GM23338 (cell line): ENCODE measurements at regions not wholly inside any gene's neighbourhood (a gene's known extent, or its start where the extent isn't known, plus 50 kb on each side); places are given as distances from the start of the nearest gene placed in this dataset.

ENCODE experiments used
- ATAC-seq: fragments of 200-7000 bp; cut with Tn5 transposase; 3 replicates; pipeline ENCODE4 v1.9.1; 2020
- DNase-seq: peaks from one replicate; pipeline ENCODE4 v3.0.0-alpha.2; 2015; ENCODE audit warnings: low spot score
- H2AFZ ChIP-seq: fragments of 200-600 bp; sonication (generic); 2 replicates; pipeline ENCODE4 v1.8.0; 2016; ENCODE audit warnings: antibody characterized with exemption, mild to moderate bottlenecking, moderate library complexity
- H3F3A ChIP-seq: fragments of 200-600 bp; sonication (generic); replicated peaks from 2 replicates; pipeline ENCODE4 v1.8.0; 2017; ENCODE audit warnings: antibody characterized with exemption, mixed run types, low read depth
- H3K27ac ChIP-seq: fragments of 200-600 bp; sonication (generic); 2 replicates; pipeline ENCODE4 v1.6.1; 2016; ENCODE audit warnings: low read depth
- H3K27me3 ChIP-seq: fragments of 200-600 bp; sonication (generic); 2 replicates; pipeline ENCODE4 v1.8.0; 2016; ENCODE audit warnings: mild to moderate bottlenecking, mixed run types, moderate library complexity; ENCODE audit not compliant: insufficient read depth
- H3K36me3 ChIP-seq: fragments of 200-600 bp; sonication (generic); 2 replicates; pipeline ENCODE4 v1.8.0; 2016; ENCODE audit warnings: mild to moderate bottlenecking; ENCODE audit not compliant: insufficient read depth
- H3K4me1 ChIP-seq: fragments of 200-600 bp; sonication (generic); 2 replicates; pipeline ENCODE4 v1.8.0; 2016; ENCODE audit warnings: mild to moderate bottlenecking, moderate library complexity; ENCODE audit not compliant: insufficient read depth
- H3K4me2 ChIP-seq: fragments of 200-600 bp; sonication (generic); 2 replicates; pipeline ENCODE4 v1.7.1; 2017; ENCODE audit warnings: mixed run types
- H3K4me3 ChIP-seq: fragments of 200-600 bp; sonication (generic); 2 replicates; pipeline ENCODE4 v1.6.1; 2016; ENCODE audit warnings: mixed run types
- H3K79me2 ChIP-seq: fragments of 200-600 bp; sonication (generic); replicated peaks from 2 replicates; pipeline ENCODE4 v1.8.0; 2017; ENCODE audit warnings: mild to moderate bottlenecking; ENCODE audit not compliant: insufficient read depth
- H3K9me2 ChIP-seq: fragments of 200-600 bp; sonication (generic); 2 replicates; pipeline ENCODE4 v1.8.0; 2017; ENCODE audit not compliant: insufficient read depth
- H4K20me1 ChIP-seq: fragments of 200-600 bp; sonication (generic); replicated peaks from 2 replicates; pipeline ENCODE4 v1.8.0; 2017; ENCODE audit warnings: mild to moderate bottlenecking; ENCODE audit not compliant: insufficient read depth
- H3K27ac Mint-ChIP-seq: 2 replicates; pipeline ENCODE4 v1.8.0; 2020; ENCODE audit warnings: inconsistent platforms, mild to moderate bottlenecking, moderate library complexity, mixed read lengths
- H3K27me3 Mint-ChIP-seq: 3 replicates; pipeline ENCODE4 v1.8.0; 2022; ENCODE audit warnings: low read depth, mild to moderate bottlenecking, moderate library complexity, mixed read lengths, inconsistent platforms; ENCODE audit not compliant: insufficient read depth, poor library complexity
- H3K36me3 Mint-ChIP-seq: 3 replicates; pipeline ENCODE4 v1.8.0; 2021; ENCODE audit warnings: low read depth, mild to moderate bottlenecking, inconsistent platforms, moderate library complexity, mixed read lengths
- H3K4me1 Mint-ChIP-seq: 3 replicates; pipeline ENCODE4 v1.8.0; 2020; ENCODE audit warnings: mild to moderate bottlenecking, inconsistent platforms, mixed read lengths
- H3K4me3 Mint-ChIP-seq: 3 replicates; pipeline ENCODE4 v1.8.0; 2021; ENCODE audit warnings: moderate library complexity, mild to moderate bottlenecking, inconsistent platforms, mixed read lengths
- H3K9me3 Mint-ChIP-seq: 3 replicates; pipeline ENCODE4 v1.8.0; 2020; ENCODE audit warnings: moderate library complexity, mild to moderate bottlenecking, inconsistent platforms, mixed read lengths
- EZH2phosphoT487 ChIP-seq: fragments of 200-600 bp; sonication (generic); IDR thresholded peaks from one replicate; pipeline ENCODE4 v1.8.1; 2018; ENCODE audit warnings: antibody characterized with exemption; ENCODE audit not compliant: unreplicated experiment
- JUNB ChIP-seq: IDR thresholded peaks from one replicate; pipeline ENCODE4 v1.6.1; 2016; ENCODE audit warnings: antibody characterized with exemption; ENCODE audit not compliant: unreplicated experiment
- NANOG ChIP-seq: IDR thresholded peaks from 2 replicates; pipeline ENCODE4 v1.6.1; 2016; ENCODE audit warnings: antibody characterized with exemption, borderline replicate concordance
- STAT1 ChIP-seq: IDR thresholded peaks from one replicate; pipeline ENCODE4 v1.6.1; 2016; ENCODE audit warnings: antibody characterized with exemption; ENCODE audit not compliant: unreplicated experiment
- ZNF331 ChIP-seq: fragments of 250-450 bp; sonication (Bioruptor Pico); IDR thresholded peaks from 2 replicates; pipeline ENCODE4 v1.5.0; 2020; ENCODE audit warnings: low read depth, mild to moderate bottlenecking, moderate library complexity
- TF ChIP-seq, protein P1 (sequence below): fragments of 250-450 bp; sonication (Bioruptor Pico); IDR thresholded peaks from 2 replicates; pipeline ENCODE4 v1.5.0; 2020; ENCODE audit warnings: mild to moderate bottlenecking, moderate library complexity
- TF ChIP-seq, protein P2 (sequence below): IDR thresholded peaks from one replicate; pipeline ENCODE4 v1.6.1; 2018; ENCODE audit warnings: antibody characterized with exemption; ENCODE audit not compliant: unreplicated experiment
- TF ChIP-seq, protein P3 (sequence below): IDR thresholded peaks from 2 replicates; pipeline ENCODE4 v1.6.1; 2016; ENCODE audit warnings: antibody characterized with exemption
- TF ChIP-seq, protein P4 (sequence below), 2 experiments: fragments of 200-600 bp in 1 of 2; sonication (generic) in 1 of 2; conservative IDR thresholded peaks; 2 replicates each; pipeline versions ENCODE4 v1.5.1 to v1.6.1; 2016 to 2017; ENCODE audit warnings: antibody characterized with exemption in 2 of 2, low read depth in 2 of 2, mild to moderate bottlenecking in 2 of 2, moderate library complexity in 1 of 2

DNA sequence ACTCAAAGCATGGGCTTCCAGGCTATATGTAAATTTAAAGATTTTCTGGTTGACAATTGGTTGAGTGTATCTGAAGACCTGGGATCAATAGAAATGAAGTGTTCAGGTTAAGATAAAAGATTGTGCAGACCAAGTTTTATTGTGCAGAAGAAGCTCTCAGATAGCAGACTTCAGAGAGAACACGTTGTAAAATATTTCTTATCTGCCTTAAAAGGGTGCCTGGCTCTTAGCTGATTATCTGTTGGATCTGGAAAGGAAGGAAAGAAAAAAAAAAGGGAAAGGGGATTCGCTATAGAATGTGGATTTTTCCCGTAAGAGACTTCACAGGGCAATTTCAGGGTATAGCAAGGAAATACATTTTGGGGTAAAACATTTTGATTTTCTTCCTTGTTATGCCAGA is 523.2 kb downstream of the EDEM1 start (continued):
- TF ChIP-seq, protein P1, sequence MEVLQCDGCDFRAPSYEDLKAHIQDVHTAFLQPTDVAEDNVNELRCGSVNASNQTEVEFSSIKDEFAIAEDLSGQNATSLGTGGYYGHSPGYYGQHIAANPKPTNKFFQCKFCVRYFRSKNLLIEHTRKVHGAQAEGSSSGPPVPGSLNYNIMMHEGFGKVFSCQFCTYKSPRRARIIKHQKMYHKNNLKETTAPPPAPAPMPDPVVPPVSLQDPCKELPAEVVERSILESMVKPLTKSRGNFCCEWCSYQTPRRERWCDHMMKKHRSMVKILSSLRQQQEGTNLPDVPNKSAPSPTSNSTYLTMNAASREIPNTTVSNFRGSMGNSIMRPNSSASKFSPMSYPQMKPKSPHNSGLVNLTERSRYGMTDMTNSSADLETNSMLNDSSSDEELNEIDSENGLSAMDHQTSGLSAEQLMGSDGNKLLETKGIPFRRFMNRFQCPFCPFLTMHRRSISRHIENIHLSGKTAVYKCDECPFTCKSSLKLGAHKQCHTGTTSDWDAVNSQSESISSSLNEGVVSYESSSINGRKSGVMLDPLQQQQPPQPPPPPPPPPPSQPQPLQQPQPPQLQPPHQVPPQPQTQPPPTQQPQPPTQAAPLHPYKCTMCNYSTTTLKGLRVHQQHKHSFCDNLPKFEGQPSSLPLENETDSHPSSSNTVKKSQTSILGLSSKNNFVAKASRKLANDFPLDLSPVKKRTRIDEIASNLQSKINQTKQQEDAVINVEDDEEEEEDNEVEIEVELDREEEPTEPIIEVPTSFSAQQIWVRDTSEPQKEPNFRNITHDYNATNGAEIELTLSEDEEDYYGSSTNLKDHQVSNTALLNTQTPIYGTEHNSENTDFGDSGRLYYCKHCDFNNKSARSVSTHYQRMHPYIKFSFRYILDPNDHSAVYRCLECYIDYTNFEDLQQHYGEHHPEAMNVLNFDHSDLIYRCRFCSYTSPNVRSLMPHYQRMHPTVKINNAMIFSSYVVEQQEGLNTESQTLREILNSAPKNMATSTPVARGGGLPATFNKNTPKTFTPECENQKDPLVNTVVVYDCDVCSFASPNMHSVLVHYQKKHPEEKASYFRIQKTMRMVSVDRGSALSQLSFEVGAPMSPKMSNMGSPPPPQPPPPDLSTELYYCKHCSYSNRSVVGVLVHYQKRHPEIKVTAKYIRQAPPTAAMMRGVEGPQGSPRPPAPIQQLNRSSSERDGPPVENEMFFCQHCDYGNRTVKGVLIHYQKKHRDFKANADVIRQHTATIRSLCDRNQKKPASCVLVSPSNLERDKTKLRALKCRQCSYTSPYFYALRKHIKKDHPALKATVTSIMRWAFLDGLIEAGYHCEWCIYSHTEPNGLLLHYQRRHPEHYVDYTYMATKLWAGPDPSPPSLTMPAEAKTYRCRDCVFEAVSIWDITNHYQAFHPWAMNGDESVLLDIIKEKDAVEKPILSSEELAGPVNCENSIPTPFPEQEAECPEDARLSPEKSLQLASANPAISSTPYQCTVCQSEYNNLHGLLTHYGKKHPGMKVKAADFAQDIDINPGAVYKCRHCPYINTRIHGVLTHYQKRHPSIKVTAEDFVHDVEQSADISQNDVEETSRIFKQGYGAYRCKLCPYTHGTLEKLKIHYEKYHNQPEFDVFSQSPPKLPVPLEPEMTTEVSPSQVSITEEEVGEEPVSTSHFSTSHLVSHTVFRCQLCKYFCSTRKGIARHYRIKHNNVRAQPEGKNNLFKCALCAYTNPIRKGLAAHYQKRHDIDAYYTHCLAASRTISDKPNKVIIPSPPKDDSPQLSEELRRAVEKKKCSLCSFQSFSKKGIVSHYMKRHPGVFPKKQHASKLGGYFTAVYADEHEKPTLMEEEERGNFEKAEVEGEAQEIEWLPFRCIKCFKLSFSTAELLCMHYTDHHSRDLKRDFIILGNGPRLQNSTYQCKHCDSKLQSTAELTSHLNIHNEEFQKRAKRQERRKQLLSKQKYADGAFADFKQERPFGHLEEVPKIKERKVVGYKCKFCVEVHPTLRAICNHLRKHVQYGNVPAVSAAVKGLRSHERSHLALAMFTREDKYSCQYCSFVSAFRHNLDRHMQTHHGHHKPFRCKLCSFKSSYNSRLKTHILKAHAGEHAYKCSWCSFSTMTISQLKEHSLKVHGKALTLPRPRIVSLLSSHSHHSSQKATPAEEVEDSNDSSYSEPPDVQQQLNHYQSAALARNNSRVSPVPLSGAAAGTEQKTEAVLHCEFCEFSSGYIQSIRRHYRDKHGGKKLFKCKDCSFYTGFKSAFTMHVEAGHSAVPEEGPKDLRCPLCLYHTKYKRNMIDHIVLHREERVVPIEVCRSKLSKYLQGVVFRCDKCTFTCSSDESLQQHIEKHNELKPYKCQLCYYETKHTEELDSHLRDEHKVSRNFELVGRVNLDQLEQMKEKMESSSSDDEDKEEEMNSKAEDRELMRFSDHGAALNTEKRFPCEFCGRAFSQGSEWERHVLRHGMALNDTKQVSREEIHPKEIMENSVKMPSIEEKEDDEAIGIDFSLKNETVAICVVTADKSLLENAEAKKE (CRISPR knock-in tag): no peak
- TF ChIP-seq, protein P2, sequence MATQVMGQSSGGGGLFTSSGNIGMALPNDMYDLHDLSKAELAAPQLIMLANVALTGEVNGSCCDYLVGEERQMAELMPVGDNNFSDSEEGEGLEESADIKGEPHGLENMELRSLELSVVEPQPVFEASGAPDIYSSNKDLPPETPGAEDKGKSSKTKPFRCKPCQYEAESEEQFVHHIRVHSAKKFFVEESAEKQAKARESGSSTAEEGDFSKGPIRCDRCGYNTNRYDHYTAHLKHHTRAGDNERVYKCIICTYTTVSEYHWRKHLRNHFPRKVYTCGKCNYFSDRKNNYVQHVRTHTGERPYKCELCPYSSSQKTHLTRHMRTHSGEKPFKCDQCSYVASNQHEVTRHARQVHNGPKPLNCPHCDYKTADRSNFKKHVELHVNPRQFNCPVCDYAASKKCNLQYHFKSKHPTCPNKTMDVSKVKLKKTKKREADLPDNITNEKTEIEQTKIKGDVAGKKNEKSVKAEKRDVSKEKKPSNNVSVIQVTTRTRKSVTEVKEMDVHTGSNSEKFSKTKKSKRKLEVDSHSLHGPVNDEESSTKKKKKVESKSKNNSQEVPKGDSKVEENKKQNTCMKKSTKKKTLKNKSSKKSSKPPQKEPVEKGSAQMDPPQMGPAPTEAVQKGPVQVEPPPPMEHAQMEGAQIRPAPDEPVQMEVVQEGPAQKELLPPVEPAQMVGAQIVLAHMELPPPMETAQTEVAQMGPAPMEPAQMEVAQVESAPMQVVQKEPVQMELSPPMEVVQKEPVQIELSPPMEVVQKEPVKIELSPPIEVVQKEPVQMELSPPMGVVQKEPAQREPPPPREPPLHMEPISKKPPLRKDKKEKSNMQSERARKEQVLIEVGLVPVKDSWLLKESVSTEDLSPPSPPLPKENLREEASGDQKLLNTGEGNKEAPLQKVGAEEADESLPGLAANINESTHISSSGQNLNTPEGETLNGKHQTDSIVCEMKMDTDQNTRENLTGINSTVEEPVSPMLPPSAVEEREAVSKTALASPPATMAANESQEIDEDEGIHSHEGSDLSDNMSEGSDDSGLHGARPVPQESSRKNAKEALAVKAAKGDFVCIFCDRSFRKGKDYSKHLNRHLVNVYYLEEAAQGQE: no peak
- TF ChIP-seq, protein P3, sequence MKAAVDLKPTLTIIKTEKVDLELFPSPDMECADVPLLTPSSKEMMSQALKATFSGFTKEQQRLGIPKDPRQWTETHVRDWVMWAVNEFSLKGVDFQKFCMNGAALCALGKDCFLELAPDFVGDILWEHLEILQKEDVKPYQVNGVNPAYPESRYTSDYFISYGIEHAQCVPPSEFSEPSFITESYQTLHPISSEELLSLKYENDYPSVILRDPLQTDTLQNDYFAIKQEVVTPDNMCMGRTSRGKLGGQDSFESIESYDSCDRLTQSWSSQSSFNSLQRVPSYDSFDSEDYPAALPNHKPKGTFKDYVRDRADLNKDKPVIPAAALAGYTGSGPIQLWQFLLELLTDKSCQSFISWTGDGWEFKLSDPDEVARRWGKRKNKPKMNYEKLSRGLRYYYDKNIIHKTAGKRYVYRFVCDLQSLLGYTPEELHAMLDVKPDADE: no peak

DNA sequence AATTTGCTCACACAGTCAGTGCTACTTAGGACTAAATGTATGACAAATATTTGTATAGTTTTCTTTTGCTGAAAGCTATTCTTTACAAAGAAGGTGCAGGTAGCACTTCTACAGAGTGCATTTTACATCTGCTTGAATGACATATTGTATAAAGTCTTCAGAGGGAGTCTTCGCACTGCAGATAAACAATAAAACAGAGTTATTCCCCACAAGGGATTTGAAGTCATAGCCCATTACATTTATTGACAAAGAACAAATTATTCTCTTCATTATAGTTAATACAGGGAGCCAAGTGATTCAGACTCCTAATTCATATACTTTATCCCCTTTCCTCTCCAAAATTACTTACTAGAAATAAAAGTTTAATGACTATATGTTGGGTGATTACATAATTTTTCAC is 529.7 kb downstream of the EDEM1 start:
- H2AFZ ChIP-seq: no peak overlapping the region
- DNase-seq (no peak), ATAC-seq (no peak)
- H3K4me1 Mint-ChIP-seq: no peaks in the 10 kb centered on the region; the same call in 2 of the 3 replicates
- H3K36me3 Mint-ChIP-seq: peaks cover 9% of the 10 kb centered on the region; the same call in 2 of the 3 replicates
- peaks cover 2% of the 10 kb centered on the region for H3K27me3 Mint-ChIP-seq
- no peaks in the 10 kb centered on the region for H3K79me2 ChIP-seq
- no peak overlapping the region for H3K4me2 ChIP-seq
- H3K4me3 ChIP-seq: no peak overlapping the region
- no peak overlapping the region for H3K27ac ChIP-seq
- H3K4me3 Mint-ChIP-seq: no peak overlapping the region
- H3K9me2 ChIP-seq: no peaks in the 10 kb centered on the region
- H3K27me3 ChIP-seq: no peaks in the 10 kb centered on the region
- H3K4me1 ChIP-seq: no peaks in the 10 kb centered on the region
- H3K9me3 Mint-ChIP-seq: peaks cover 95% of the 10 kb centered on the region
- no peak overlapping the region for H3K27ac Mint-ChIP-seq
- no peaks in the 10 kb centered on the region for H3F3A ChIP-seq
- H3K36me3 ChIP-seq: no peaks in the 10 kb centered on the region; the same call in 1 of the 2 replicates
- no peaks in the 10 kb centered on the region for H4K20me1 ChIP-seq
- TF ChIP-seq, protein P4, sequence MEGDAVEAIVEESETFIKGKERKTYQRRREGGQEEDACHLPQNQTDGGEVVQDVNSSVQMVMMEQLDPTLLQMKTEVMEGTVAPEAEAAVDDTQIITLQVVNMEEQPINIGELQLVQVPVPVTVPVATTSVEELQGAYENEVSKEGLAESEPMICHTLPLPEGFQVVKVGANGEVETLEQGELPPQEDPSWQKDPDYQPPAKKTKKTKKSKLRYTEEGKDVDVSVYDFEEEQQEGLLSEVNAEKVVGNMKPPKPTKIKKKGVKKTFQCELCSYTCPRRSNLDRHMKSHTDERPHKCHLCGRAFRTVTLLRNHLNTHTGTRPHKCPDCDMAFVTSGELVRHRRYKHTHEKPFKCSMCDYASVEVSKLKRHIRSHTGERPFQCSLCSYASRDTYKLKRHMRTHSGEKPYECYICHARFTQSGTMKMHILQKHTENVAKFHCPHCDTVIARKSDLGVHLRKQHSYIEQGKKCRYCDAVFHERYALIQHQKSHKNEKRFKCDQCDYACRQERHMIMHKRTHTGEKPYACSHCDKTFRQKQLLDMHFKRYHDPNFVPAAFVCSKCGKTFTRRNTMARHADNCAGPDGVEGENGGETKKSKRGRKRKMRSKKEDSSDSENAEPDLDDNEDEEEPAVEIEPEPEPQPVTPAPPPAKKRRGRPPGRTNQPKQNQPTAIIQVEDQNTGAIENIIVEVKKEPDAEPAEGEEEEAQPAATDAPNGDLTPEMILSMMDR (conservative IDR thresholded peaks at IDR 0.05; ENCODE audit: low read depth in 2 of 2): no peak
- no peak for TF ChIP-seq EZH2phosphoT487
- TF ChIP-seq, protein P2: no peak
- TF ChIP-seq NANOG: no peak
- no peak for TF ChIP-seq JUNB
- TF ChIP-seq ZNF331: no peak
- TF ChIP-seq STAT1: no peak
